CD14-positive monocyte (primary cell): ENCODE measurements at regions not wholly inside any gene's neighbourhood (a gene's known extent, or its start where the extent isn't known, plus 50 kb on each side); places are given as distances from the start of the nearest gene placed in this dataset.

Experiments used
- DNase-seq, 3 donors: peaks; one replicate each; pipeline ENCODE4 v3.0.0-alpha.2; 2011 to 2022
- H2AFZ ChIP-seq: 2 replicates; pipeline ENCODE4 v1.6.0; 2012; ENCODE audit warnings: mild to moderate bottlenecking, low read depth, low read length, inconsistent platforms; ENCODE audit not compliant: insufficient read depth, poor library complexity, severe bottlenecking
- H3K27ac ChIP-seq, 2 donors: 1 replicate in 1 of 2; 2 replicates in 1 of 2; pipeline ENCODE4 v1.5.1; 2012 to 2013; ENCODE audit warnings: low read length in 2 of 2, control low read depth in 1 of 2, inconsistent platforms in 1 of 2, low read depth in 1 of 2, mild to moderate bottlenecking in 1 of 2
- H3K27me3 ChIP-seq, 2 donors: one replicate each; pipeline versions ENCODE4 v1.6.0 to v1.6.1; 2011 to 2013; ENCODE audit warnings: low read length in 2 of 2; ENCODE audit not compliant: control insufficient read depth in 2 of 2, insufficient read depth in 2 of 2
- H3K36me3 ChIP-seq, 2 donors: replicated peaks in 1 of 2; 1 replicate in 1 of 2; 2 replicates in 1 of 2; pipeline versions ENCODE4 v1.5.1 to v1.6.1; 2012 to 2013; ENCODE audit warnings: low read length in 2 of 2, control low read depth in 1 of 2, inconsistent platforms in 1 of 2, mild to moderate bottlenecking in 1 of 2; ENCODE audit not compliant: insufficient read depth in 2 of 2, control insufficient read depth in 1 of 2
- H3K4me1 ChIP-seq, 2 donors: 1 replicate in 1 of 2; 2 replicates in 1 of 2; pipeline versions ENCODE4 v1.5.1 to v1.6.1; 2012 to 2013; ENCODE audit warnings: low read length in 2 of 2, control low read depth in 1 of 2, inconsistent platforms in 1 of 2, mild to moderate bottlenecking in 1 of 2, moderate library complexity in 1 of 2; ENCODE audit not compliant: insufficient read depth in 2 of 2, control insufficient read depth in 1 of 2
- H3K4me2 ChIP-seq: replicated peaks from 2 replicates; pipeline ENCODE3; 2012; ENCODE audit warnings: low read length, moderate library complexity, mild to moderate bottlenecking; ENCODE audit not compliant: poor library complexity, severe bottlenecking; ENCODE audit errors: extremely low read depth
- H3K4me3 ChIP-seq, 3 experiments: fragments of 200-600 bp in 1 of 3; sonication (generic) in 1 of 3; replicated peaks in 1 of 3; 1 replicate in 2 of 3; 2 replicates in 1 of 3; pipeline ENCODE4 v1.5.1; 2011 to 2013; ENCODE audit warnings: low read length in 3 of 3, mild to moderate bottlenecking in 3 of 3, control low read depth in 2 of 3, low read depth in 2 of 3, inconsistent platforms in 1 of 3, moderate library complexity in 1 of 3
- H3K79me2 ChIP-seq: 2 replicates; pipeline ENCODE4 v1.6.0; 2012; ENCODE audit warnings: mild to moderate bottlenecking, control low read depth, inconsistent platforms, low read length, moderate library complexity; ENCODE audit not compliant: insufficient read depth
- H3K9ac ChIP-seq: 2 replicates; pipeline ENCODE4 v1.6.0; 2017; ENCODE audit warnings: low read length, mild to moderate bottlenecking; ENCODE audit not compliant: insufficient read depth, poor library complexity, severe bottlenecking
- H3K9me3 ChIP-seq, 2 donors: replicated peaks in 1 of 2; 1 replicate in 1 of 2; 2 replicates in 1 of 2; pipeline versions ENCODE4 v1.5.1 to v1.6.1; 2012 to 2013; ENCODE audit warnings: low read length in 2 of 2, control low read depth in 1 of 2; ENCODE audit not compliant: control insufficient read depth in 1 of 2, insufficient read depth in 1 of 2
- H4K20me1 ChIP-seq: 2 replicates; pipeline ENCODE4 v1.6.0; 2012; ENCODE audit warnings: mild to moderate bottlenecking, low read length, control low read depth, moderate library complexity; ENCODE audit not compliant: insufficient read depth
- H3K27ac Mint-ChIP-seq, 7 donors: one replicate each; pipeline ENCODE4 v1.8.0; 2020; ENCODE audit warnings: mild to moderate bottlenecking in 7 of 7, mixed read lengths in 7 of 7, moderate library complexity in 6 of 7, inconsistent platforms in 2 of 7
- H3K27me3 Mint-ChIP-seq, 3 donors: one replicate each; pipeline ENCODE4 v1.8.0; 2021 to 2022; ENCODE audit warnings: low read depth in 3 of 3, mild to moderate bottlenecking in 3 of 3, mixed read lengths in 3 of 3, moderate library complexity in 3 of 3, inconsistent platforms in 1 of 3
- H3K36me3 Mint-ChIP-seq, 2 donors: one replicate each; pipeline ENCODE4 v1.8.0; 2020; ENCODE audit warnings: mixed read lengths in 2 of 2, inconsistent platforms in 1 of 2, mild to moderate bottlenecking in 1 of 2
- H3K4me1 Mint-ChIP-seq: one replicate; pipeline ENCODE4 v1.8.0; 2020; ENCODE audit warnings: mild to moderate bottlenecking, mixed read lengths
- H3K4me3 Mint-ChIP-seq, 2 donors: one replicate each; pipeline ENCODE4 v1.8.0; 2020; ENCODE audit warnings: mild to moderate bottlenecking in 2 of 2, mixed read lengths in 2 of 2, moderate library complexity in 1 of 2
- H3K9me3 Mint-ChIP-seq, 7 donors: one replicate each; pipeline ENCODE4 v1.8.0; 2020 to 2022; ENCODE audit warnings: mixed read lengths in 7 of 7, mild to moderate bottlenecking in 6 of 7, moderate library complexity in 6 of 7, inconsistent platforms in 2 of 7
- WGBS: methylation state at CpG from one replicate; pipeline ENCODE4 v1.1.5; 2013; ENCODE audit warnings: missing lambda C conversion rate; ENCODE audit not compliant: insufficient coverage; 5-methylcytosine and 5-hydroxymethylcytosine counted together
- intact Hi-C, 2 donors: fragments of 100-400 bp; cut with micrococcal nuclease; formaldehyde crosslinking; loops; one replicate each; pipeline versions ENCODE4 v1.15.0 to v1.15.1; 2023
- TF ChIP-seq, protein P1 (sequence below): fragments of 200-600 bp; IDR thresholded peaks from one replicate; pipeline ENCODE4 v1.8.0; 2022; ENCODE audit warnings: antibody characterized with exemption, mild to moderate bottlenecking

GRCh38 chr20:16187956-16188616 is 385.2 kb downstream of the KIF16B start:
- WGBS = 96% methylated on average over 2 of the region's 2 CpGs

GRCh38 chr20:16179919-16180318 is 393.3 kb downstream of the KIF16B start:
- Histone ChIP-seq H3K27me3 (no peaks in the 10 kb centered on the region), H3K9ac (no peak overlapping the region), H3K79me2 (no peaks in the 10 kb centered on the region), H3K4me1 (no peaks in the 10 kb centered on the region), H3K27ac (no peak overlapping the region), H4K20me1 (no peaks in the 10 kb centered on the region), H3K9me3 (peaks cover 6 to 7% of the 10 kb centered on the region in 2 donors), H2AFZ (no peak overlapping the region), H3K4me3 (no peak overlapping the region), H3K36me3 (no peaks in the 10 kb centered on the region), H3K4me2 (no peak overlapping the region)
- TF ChIP-seq, protein P1, sequence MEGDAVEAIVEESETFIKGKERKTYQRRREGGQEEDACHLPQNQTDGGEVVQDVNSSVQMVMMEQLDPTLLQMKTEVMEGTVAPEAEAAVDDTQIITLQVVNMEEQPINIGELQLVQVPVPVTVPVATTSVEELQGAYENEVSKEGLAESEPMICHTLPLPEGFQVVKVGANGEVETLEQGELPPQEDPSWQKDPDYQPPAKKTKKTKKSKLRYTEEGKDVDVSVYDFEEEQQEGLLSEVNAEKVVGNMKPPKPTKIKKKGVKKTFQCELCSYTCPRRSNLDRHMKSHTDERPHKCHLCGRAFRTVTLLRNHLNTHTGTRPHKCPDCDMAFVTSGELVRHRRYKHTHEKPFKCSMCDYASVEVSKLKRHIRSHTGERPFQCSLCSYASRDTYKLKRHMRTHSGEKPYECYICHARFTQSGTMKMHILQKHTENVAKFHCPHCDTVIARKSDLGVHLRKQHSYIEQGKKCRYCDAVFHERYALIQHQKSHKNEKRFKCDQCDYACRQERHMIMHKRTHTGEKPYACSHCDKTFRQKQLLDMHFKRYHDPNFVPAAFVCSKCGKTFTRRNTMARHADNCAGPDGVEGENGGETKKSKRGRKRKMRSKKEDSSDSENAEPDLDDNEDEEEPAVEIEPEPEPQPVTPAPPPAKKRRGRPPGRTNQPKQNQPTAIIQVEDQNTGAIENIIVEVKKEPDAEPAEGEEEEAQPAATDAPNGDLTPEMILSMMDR = no peak
- Mint-ChIP-seq H3K4me1 (no peaks in the 10 kb centered on the region), H3K9me3 (peaks cover 4 to 12% (median 8%) of the 10 kb centered on the region in 7 donors), H3K4me3 (no peak overlapping the region), H3K27ac (no peak overlapping the region), H3K36me3 (no peaks in the 10 kb centered on the region), H3K27me3 (no peaks in the 10 kb centered on the region)
- intact Hi-C loops = no loop called here
- no peak for DNase-seq
- 94% methylated on average over 2 of the region's 3 CpGs for WGBS

More at GRCh38 chr20:16187956-16188616, 385.2 kb downstream of the KIF16B start:
- Histone ChIP-seq H3K79me2 (no peaks in the 10 kb centered on the region), H3K36me3 (no peaks in the 10 kb centered on the region), H2AFZ (no peak overlapping the region), H3K4me3 (no peak overlapping the region), H3K27ac (no peak overlapping the region), H3K4me1 (no peaks in the 10 kb centered on the region), H3K9ac (no peak overlapping the region), H4K20me1 (no peaks in the 10 kb centered on the region), H3K9me3 (peaks cover 4 to 9% of the 10 kb centered on the region in 2 donors), H3K27me3 (no peaks in the 10 kb centered on the region), H3K4me2 (no peak overlapping the region)
- Mint-ChIP-seq H3K4me1 (no peaks in the 10 kb centered on the region), H3K4me3 (no peak overlapping the region), H3K36me3 (no peaks in the 10 kb centered on the region), H3K27me3 (no peaks in the 10 kb centered on the region), H3K27ac (no peak overlapping the region), H3K9me3 (peaks cover 0 to 5% (median 2%) of the 10 kb centered on the region in 7 donors)
- DNase-seq = no peak
- intact Hi-C loops = no loop called here
- TF ChIP-seq, protein P1 = no peak
